A673 (cell line): ENCODE measurements at regions not wholly inside any gene's neighbourhood (a gene's known extent, or its start where the extent isn't known, plus 50 kb on each side); places are given as distances from the start of the nearest gene placed in this dataset.

Experiments used
- CTCF ChIP-seq: fragments of 300-800, 200-600 bp; sonication (generic); conservative IDR thresholded peaks from 2 replicates; pipeline ENCODE4 v1.5.1; 2017; ENCODE audit warnings: low read depth, mild to moderate bottlenecking, antibody characterized with exemption, low read length, moderate library complexity, mixed read lengths
- EZH2 ChIP-seq: fragments of 200-600 bp; sonication (generic); IDR thresholded peaks from 2 replicates; pipeline ENCODE4 v1.6.1; 2017; ENCODE audit warnings: borderline replicate concordance, low read depth, mild to moderate bottlenecking, mixed read lengths, antibody characterized with exemption, low read length; ENCODE audit not compliant: poor library complexity, severe bottlenecking

- TF ChIP-seq EZH2 (no peak), CTCF (no peak)
Observed at GRCh38 chrX:10859353-10859752, 239.0 kb upstream of the MID1 start.
